ENCODE measurements at regions not wholly inside any gene's neighbourhood (a gene's known extent, or its start where the extent isn't known, plus 50 kb on each side); places are given as distances from the start of the nearest gene placed in this dataset.

GRCh38 chr2:173676647-173677046 is 288.5 kb downstream of the SP3 start:
- no peak for TF ChIP-seq YY1 (IDR thresholded peaks at IDR 0.05; ENCODE audit: insufficient read depth, insufficient read length)
- no peak for TF ChIP-seq ZNF274 (IDR thresholded peaks at IDR 0.05; ENCODE audit: low read depth, low read length)
- TF ChIP-seq SUZ12 (IDR thresholded peaks at IDR 0.05; ENCODE audit: extremely low read depth, insufficient read depth, insufficient read length), result no peak
